ENCODE measurements at regions not wholly inside any gene's neighbourhood (a gene's known extent, or its start where the extent isn't known, plus 50 kb on each side); places are given as distances from the start of the nearest gene placed in this dataset.

DNA sequence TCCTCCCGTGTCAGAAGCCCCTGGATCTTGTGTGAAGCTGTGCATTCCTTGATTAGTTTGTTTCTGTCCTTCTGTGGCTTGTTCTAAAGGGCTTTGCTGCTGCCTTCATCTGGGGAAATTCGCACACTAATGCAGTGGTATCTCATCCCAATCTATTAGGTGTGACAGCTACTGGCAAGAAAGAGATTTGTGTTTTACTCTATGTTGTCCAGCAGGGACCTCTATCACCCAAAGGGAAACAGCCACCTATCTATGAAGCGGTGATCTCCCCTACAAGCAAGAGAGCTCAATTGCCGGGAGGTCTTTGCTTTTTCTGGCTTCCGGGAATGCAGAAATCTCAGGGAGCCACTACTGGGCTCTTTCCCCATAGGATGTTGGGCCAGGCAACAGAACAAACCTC, 151.8 kb downstream of the NRN1 start:
- WGBS (ENCODE audit: low lambda C conversion rate, missing lambda C conversion rate) = 59% methylated on average over 5 of the region's 5 CpGs
- no peak overlapping the region for H3K4me3 ChIP-seq
- no peak overlapping the region for H3K27ac ChIP-seq
- TF ChIP-seq EZH2phosphoT487 (IDR thresholded peaks at IDR 0.05; ENCODE audit: low read depth, severe bottlenecking, unreplicated experiment) (no peak), EZH2 (IDR thresholded peaks at IDR 0.05; ENCODE audit: borderline replicate concordance) (no peak)
- TF ChIP-seq, protein P1, sequence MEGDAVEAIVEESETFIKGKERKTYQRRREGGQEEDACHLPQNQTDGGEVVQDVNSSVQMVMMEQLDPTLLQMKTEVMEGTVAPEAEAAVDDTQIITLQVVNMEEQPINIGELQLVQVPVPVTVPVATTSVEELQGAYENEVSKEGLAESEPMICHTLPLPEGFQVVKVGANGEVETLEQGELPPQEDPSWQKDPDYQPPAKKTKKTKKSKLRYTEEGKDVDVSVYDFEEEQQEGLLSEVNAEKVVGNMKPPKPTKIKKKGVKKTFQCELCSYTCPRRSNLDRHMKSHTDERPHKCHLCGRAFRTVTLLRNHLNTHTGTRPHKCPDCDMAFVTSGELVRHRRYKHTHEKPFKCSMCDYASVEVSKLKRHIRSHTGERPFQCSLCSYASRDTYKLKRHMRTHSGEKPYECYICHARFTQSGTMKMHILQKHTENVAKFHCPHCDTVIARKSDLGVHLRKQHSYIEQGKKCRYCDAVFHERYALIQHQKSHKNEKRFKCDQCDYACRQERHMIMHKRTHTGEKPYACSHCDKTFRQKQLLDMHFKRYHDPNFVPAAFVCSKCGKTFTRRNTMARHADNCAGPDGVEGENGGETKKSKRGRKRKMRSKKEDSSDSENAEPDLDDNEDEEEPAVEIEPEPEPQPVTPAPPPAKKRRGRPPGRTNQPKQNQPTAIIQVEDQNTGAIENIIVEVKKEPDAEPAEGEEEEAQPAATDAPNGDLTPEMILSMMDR (IDR thresholded peaks at IDR 0.05; ENCODE audit: poor library complexity) = no peak
- no peak overlapping the region for H3K4me2 ChIP-seq
- no peaks in the 10 kb centered on the region for H3K9me3 ChIP-seq (ENCODE audit: low read depth)
- H3K79me2 ChIP-seq = no peaks in the 10 kb centered on the region
- no peak for DNase-seq (ENCODE audit: low spot score)
- H3K27me3 ChIP-seq = peaks cover 15% of the 10 kb centered on the region
- no peak overlapping the region for H2AFZ ChIP-seq
- no peaks in the 10 kb centered on the region for H3K36me3 ChIP-seq (replicated peaks; ENCODE audit: insufficient read depth, low read depth)
- H3K4me1 ChIP-seq (ENCODE audit: insufficient read depth) = peaks cover 6% of the 10 kb centered on the region
- no peaks in the 10 kb centered on the region for H4K20me1 ChIP-seq (ENCODE audit: insufficient read depth, poor library complexity, severe bottlenecking)
- H3K9me2 ChIP-seq (replicated peaks; ENCODE audit: insufficient read depth) = no peaks in the 10 kb centered on the region

DNA sequence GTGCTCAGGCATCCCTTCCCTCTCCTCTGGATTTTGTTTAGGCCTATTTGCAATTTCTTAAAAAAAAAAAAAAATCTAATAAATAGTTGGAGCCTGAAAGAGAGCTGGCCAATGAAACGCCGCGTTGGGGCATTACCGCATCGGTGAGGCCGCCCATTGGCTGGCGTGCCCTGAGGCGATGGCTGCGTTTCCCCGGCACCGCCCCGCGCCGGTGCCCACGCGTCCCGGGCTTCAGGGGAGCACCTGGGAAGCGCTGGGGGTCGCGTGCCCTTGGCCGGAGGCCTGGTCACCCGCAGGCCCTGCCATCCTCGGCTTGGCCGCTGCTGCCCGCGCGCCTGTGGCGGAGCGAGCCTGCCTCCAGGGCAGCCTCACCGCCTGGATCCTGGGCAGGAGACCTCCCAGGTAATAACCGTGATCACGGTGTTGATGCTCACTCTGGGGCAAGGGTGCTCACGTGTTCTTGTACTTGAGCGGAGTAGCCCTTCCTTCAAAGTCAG, 155.4 kb downstream of the NRN1 start:
- H3K27me3 ChIP-seq = peaks cover 46% of the 10 kb centered on the region
- no peaks in the 10 kb centered on the region for H3K9me2 ChIP-seq (replicated peaks; ENCODE audit: insufficient read depth)
- peak; percentile 83 for DNase-seq (ENCODE audit: low spot score)
- H3K27ac ChIP-seq = no peak overlapping the region
- no peaks in the 10 kb centered on the region for H3K9me3 ChIP-seq (ENCODE audit: low read depth)
- TF ChIP-seq EZH2 (IDR thresholded peaks at IDR 0.05; ENCODE audit: borderline replicate concordance) (no peak), EZH2phosphoT487 (IDR thresholded peaks at IDR 0.05; ENCODE audit: low read depth, severe bottlenecking, unreplicated experiment) (no peak)
- TF ChIP-seq, protein P1 (IDR thresholded peaks at IDR 0.05; ENCODE audit: poor library complexity) = no peak
- peak overlapping the region; percentile 21 for H3K4me3 ChIP-seq
- peak overlapping the region; percentile 87 for H3K4me2 ChIP-seq
- no peaks in the 10 kb centered on the region for H4K20me1 ChIP-seq (ENCODE audit: insufficient read depth, poor library complexity, severe bottlenecking)
- no peaks in the 10 kb centered on the region for H3K79me2 ChIP-seq
- 2% methylated on average over 34 of the region's 34 CpGs for WGBS (ENCODE audit: low lambda C conversion rate, missing lambda C conversion rate)
- H3K36me3 ChIP-seq (replicated peaks; ENCODE audit: insufficient read depth, low read depth) = no peaks in the 10 kb centered on the region
- H2AFZ ChIP-seq = peak overlapping the region; percentile 83
- H3K4me1 ChIP-seq (ENCODE audit: insufficient read depth) = peaks cover 6% of the 10 kb centered on the region

DNA sequence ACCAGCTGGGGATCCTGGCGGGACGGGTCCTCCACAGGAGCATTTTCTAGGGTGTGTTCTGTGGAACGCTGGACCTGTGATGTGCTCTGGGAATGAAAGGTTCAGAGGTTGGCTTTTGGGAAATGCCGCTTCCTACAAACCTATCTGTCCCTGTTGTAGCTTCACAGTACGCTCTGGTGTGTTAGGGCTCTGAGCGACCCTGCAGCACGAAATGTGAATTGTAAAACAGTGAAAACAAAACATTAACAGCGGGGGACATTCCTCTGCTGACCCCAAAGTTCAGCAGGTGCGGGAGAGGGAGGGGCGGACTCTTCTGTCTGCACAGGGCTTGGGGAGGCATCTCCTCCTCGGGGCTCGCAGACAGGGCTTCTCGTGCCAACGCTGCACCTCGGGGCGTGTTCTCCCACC, 155.9 kb downstream of the NRN1 start:
- Histone ChIP-seq H4K20me1 (ENCODE audit: insufficient read depth, poor library complexity, severe bottlenecking) (no peaks in the 10 kb centered on the region), H3K27ac (no peak overlapping the region), H3K9me3 (ENCODE audit: low read depth) (no peaks in the 10 kb centered on the region), H3K4me2 (peak overlapping the region; percentile 87), H3K27me3 (peaks cover 46% of the 10 kb centered on the region), H3K4me1 (ENCODE audit: insufficient read depth) (peaks cover 6% of the 10 kb centered on the region), H3K36me3 (replicated peaks; ENCODE audit: insufficient read depth, low read depth) (no peaks in the 10 kb centered on the region), H3K4me3 (no peak overlapping the region), H3K9me2 (replicated peaks; ENCODE audit: insufficient read depth) (no peaks in the 10 kb centered on the region), H3K79me2 (no peaks in the 10 kb centered on the region), H2AFZ (peak overlapping the region; percentile 74)
- 4% methylated on average over 16 of the region's 16 CpGs for whole genome bisulfite sequencing (ENCODE audit: low lambda C conversion rate, missing lambda C conversion rate)
- no peak for TF ChIP-seq EZH2phosphoT487 (IDR thresholded peaks at IDR 0.05; ENCODE audit: low read depth, severe bottlenecking, unreplicated experiment)
- TF ChIP-seq, protein P1 (IDR thresholded peaks at IDR 0.05; ENCODE audit: poor library complexity) = no peak
- TF ChIP-seq EZH2 (IDR thresholded peaks at IDR 0.05; ENCODE audit: borderline replicate concordance) = no peak
- DNase-seq (ENCODE audit: low spot score) = no peak

DNA sequence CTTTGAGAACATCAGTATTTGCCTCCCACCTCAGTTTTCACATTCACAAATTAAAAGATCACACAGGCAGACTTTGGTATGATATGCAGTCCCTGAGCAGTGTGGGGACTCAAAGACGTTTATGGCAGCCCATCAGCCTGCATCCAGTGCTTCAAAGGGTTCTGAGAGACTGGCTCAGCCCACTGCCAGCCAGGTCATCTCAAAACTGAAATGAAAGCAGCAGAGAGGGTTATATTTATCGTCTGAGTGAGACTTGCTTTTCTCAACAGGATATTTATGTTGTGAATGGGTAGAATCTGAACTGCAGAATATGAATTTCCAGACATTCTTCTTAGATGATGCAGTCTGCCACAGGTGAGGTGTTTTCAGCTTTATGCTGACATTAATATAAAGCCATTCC, 159.8 kb downstream of the NRN1 start:
- Histone ChIP-seq H3K36me3 (replicated peaks; ENCODE audit: insufficient read depth, low read depth) (no peaks in the 10 kb centered on the region), H3K4me3 (no peak overlapping the region), H3K79me2 (no peaks in the 10 kb centered on the region), H3K9me2 (replicated peaks; ENCODE audit: insufficient read depth) (no peaks in the 10 kb centered on the region), H2AFZ (no peak overlapping the region), H3K4me1 (ENCODE audit: insufficient read depth) (peaks cover 6% of the 10 kb centered on the region), H3K27ac (no peak overlapping the region), H3K27me3 (peaks cover 52% of the 10 kb centered on the region), H4K20me1 (ENCODE audit: insufficient read depth, poor library complexity, severe bottlenecking) (no peaks in the 10 kb centered on the region), H3K4me2 (no peak overlapping the region), H3K9me3 (ENCODE audit: low read depth) (no peaks in the 10 kb centered on the region)
- TF ChIP-seq EZH2phosphoT487 (IDR thresholded peaks at IDR 0.05; ENCODE audit: low read depth, severe bottlenecking, unreplicated experiment) (no peak), EZH2 (IDR thresholded peaks at IDR 0.05; ENCODE audit: borderline replicate concordance) (no peak)
- TF ChIP-seq, protein P1 (IDR thresholded peaks at IDR 0.05; ENCODE audit: poor library complexity) = no peak
- 39% methylated on average over 2 of the region's 2 CpGs for WGBS (ENCODE audit: low lambda C conversion rate, missing lambda C conversion rate)
- DNase-seq (ENCODE audit: low spot score) = no peak
